ENCODE measurements at regions not wholly inside any gene's neighbourhood (a gene's known extent, or its start where the extent isn't known, plus 50 kb on each side); places are given as distances from the start of the nearest gene placed in this dataset.
"Not testable (repeated sequence)": the region's sequence is repeated elsewhere in the genome, so short reads cannot be mapped to it uniquely, and the experiment has no call there.

GRCh38 chrX:85666471-85666870 lies 287.0 kb upstream of the POF1B start:
- H3K27ac ChIP-seq: no peak overlapping the region
- H3K27me3 ChIP-seq: no peaks in the 10 kb centered on the region
- H3K36me3 ChIP-seq: no peaks in the 10 kb centered on the region
- TF ChIP-seq, protein P1, sequence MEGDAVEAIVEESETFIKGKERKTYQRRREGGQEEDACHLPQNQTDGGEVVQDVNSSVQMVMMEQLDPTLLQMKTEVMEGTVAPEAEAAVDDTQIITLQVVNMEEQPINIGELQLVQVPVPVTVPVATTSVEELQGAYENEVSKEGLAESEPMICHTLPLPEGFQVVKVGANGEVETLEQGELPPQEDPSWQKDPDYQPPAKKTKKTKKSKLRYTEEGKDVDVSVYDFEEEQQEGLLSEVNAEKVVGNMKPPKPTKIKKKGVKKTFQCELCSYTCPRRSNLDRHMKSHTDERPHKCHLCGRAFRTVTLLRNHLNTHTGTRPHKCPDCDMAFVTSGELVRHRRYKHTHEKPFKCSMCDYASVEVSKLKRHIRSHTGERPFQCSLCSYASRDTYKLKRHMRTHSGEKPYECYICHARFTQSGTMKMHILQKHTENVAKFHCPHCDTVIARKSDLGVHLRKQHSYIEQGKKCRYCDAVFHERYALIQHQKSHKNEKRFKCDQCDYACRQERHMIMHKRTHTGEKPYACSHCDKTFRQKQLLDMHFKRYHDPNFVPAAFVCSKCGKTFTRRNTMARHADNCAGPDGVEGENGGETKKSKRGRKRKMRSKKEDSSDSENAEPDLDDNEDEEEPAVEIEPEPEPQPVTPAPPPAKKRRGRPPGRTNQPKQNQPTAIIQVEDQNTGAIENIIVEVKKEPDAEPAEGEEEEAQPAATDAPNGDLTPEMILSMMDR (IDR thresholded peaks at IDR 0.05): no peak
- H3K9me3 ChIP-seq: no peaks in the 10 kb centered on the region
- DNase-seq: no peak
- no peak overlapping the region for H3K4me3 ChIP-seq
- no peaks in the 10 kb centered on the region for H3K4me1 ChIP-seq
- intact Hi-C loops (cut with DNase I): no loop called here
- H3K9ac ChIP-seq (ENCODE audit: low read depth in 2 of 2, low read length in 2 of 2): no peak overlapping the region

GRCh38 chrX:85663970-85664369 lies 284.5 kb upstream of the POF1B start:
- H3K4me3 ChIP-seq; intact Hi-C loops (cut with DNase I); H3K27me3 ChIP-seq; H3K9ac ChIP-seq (ENCODE audit: low read depth in 2 of 2, low read length in 2 of 2); DNase-seq; H3K4me1 ChIP-seq; H3K36me3 ChIP-seq; H3K27ac ChIP-seq; H3K9me3 ChIP-seq: not testable (repeated sequence)

- Histone ChIP-seq H3K4me3 (no peak overlapping the region), H3K27ac (no peak overlapping the region), H3K36me3 (no peaks in the 10 kb centered on the region), H3K27me3 (no peaks in the 10 kb centered on the region), H3K4me1 (no peaks in the 10 kb centered on the region), H3K9ac (ENCODE audit: low read depth in 2 of 2, low read length in 2 of 2) (no peak overlapping the region), H3K9me3 (no peaks in the 10 kb centered on the region)
- intact Hi-C loops (cut with DNase I): no loop called here
- DNase-seq: no peak
- TF ChIP-seq, protein P1 (IDR thresholded peaks at IDR 0.05): no peak
Measured at GRCh38 chrX:85630901-85631300, 251.4 kb upstream of the POF1B start.

DNA sequence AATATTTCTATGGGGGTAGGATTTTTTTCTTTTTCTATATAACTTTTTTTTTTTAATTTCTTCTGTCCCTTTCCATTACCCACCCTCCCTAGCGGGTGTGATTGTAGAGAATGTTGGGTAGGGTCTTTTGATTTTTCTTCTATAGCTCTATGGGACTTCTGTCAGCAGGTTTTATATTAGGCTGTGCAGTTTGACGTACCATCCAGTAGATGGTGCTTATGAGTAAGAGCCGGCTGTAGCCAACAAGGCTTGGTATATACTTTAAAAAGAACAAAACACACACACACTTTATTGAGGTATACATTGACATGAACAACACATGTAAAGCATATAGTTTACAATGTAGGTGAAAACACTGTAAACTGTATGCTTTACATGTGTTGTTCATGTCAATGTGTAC lies 247.9 kb upstream of the POF1B start:
- TF ChIP-seq, protein P1 (IDR thresholded peaks at IDR 0.05): peak; percentile 24
- intact Hi-C loops (cut with DNase I): no loop called here
- no peaks in the 10 kb centered on the region for H3K9me3 ChIP-seq
- no peak overlapping the region for H3K4me3 ChIP-seq
- H3K4me1 ChIP-seq: no peaks in the 10 kb centered on the region
- no peak for DNase-seq
- no peak overlapping the region for H3K9ac ChIP-seq (ENCODE audit: low read depth in 2 of 2, low read length in 2 of 2)
- H3K27me3 ChIP-seq: no peaks in the 10 kb centered on the region
- no peaks in the 10 kb centered on the region for H3K36me3 ChIP-seq
- H3K27ac ChIP-seq: no peak overlapping the region

DNA sequence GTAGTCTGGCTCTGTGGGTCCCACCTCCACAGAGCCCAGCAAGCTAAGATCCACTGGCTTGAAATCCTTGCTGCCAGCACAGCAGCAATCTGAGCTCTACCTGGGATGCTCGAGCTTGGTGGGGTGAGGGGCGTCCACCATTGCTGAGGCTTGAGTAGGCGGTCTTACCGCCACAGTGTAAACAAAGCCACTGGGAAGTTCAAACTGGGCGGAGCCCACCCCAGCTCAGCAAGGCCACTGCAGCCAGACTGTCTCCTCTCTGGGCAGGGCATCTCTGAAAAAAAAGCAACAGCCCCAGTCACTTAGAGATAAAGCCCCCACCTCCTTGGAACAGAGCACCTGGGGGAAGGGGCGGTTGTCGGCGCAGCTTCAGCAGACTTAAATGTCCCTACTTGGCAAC lies 243.2 kb upstream of the POF1B start:
- Histone ChIP-seq H3K4me3 (no peak overlapping the region), H3K9ac (ENCODE audit: low read depth in 2 of 2, low read length in 2 of 2) (no peak overlapping the region), H3K27ac (no peak overlapping the region), H3K27me3 (no peaks in the 10 kb centered on the region), H3K4me1 (no peaks in the 10 kb centered on the region), H3K9me3 (no peaks in the 10 kb centered on the region), H3K36me3 (no peaks in the 10 kb centered on the region)
- intact Hi-C loops (cut with DNase I): no loop called here
- DNase-seq: no peak
- TF ChIP-seq, protein P1 (IDR thresholded peaks at IDR 0.05): no peak

DNA sequence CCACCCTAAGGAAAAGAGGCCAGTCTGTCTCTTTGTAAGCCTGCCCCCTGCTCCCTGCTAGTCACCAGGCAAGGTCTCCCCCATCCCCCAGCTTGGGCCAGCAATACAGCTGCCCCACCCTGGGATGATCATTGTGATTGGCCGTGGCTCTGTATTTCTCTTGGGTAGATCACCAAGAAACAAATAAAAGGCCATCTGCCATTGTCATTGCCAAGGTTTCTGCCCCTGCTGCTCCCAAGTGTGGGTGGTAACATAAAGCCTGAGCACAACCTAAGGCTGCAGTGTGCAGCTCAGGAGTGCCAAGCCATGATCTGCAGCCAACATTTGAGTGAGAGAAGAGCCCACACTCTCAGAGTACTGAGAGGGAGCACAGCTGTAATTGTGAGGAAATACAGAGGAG lies 241.0 kb upstream of the POF1B start:
- Histone ChIP-seq H3K27ac (no peak overlapping the region), H3K36me3 (no peaks in the 10 kb centered on the region), H3K4me3 (no peak overlapping the region), H3K9me3 (no peaks in the 10 kb centered on the region), H3K9ac (ENCODE audit: low read depth in 2 of 2, low read length in 2 of 2) (no peak overlapping the region), H3K4me1 (no peaks in the 10 kb centered on the region), H3K27me3 (no peaks in the 10 kb centered on the region)
- TF ChIP-seq, protein P1 (IDR thresholded peaks at IDR 0.05): no peak
- intact Hi-C loops (cut with DNase I): no loop called here
- no peak for DNase-seq
